Brain microvascular endothelial cell (primary cell): ENCODE measurements at regions not wholly inside any gene's neighbourhood (a gene's known extent, or its start where the extent isn't known, plus 50 kb on each side); places are given as distances from the start of the nearest gene placed in this dataset.
"Not testable (repeated sequence)": the region's sequence is repeated elsewhere in the genome, so short reads cannot be mapped to it uniquely, and the experiment has no call there.

Experiments used
- DNase-seq: peaks from one replicate; pipeline ENCODE4 v3.0.0-alpha.2; 2020
- H3K27ac ChIP-seq: fragments of 250-450 bp; sonication (Bioruptor Pico); 2 replicates; pipeline ENCODE4 v1.5.1; 2020; ENCODE audit warnings: mild to moderate bottlenecking, moderate library complexity
- H3K27me3 ChIP-seq: fragments of 250-450 bp; sonication (Bioruptor Pico); replicated peaks from 2 replicates; pipeline ENCODE4 v1.5.1; 2020; ENCODE audit warnings: mild to moderate bottlenecking
- H3K36me3 ChIP-seq: fragments of 250-450 bp; sonication (Bioruptor Pico); replicated peaks from 2 replicates; pipeline ENCODE4 v1.5.1; 2020; ENCODE audit warnings: mild to moderate bottlenecking
- H3K4me3 ChIP-seq: 2 replicates; pipeline ENCODE4 v1.5.1; 2011; ENCODE audit warnings: low read depth, mild to moderate bottlenecking, control low read depth, low read length, moderate library complexity
- in situ Hi-C: cut with HindIII; loops from 2 replicates; pipeline ENCODE4 v1.10.0; 2017; ENCODE audit warnings: low sequenced_read_pairs, low pct_ligation_motif_present
- TF ChIP-seq, protein P1 (sequence below): IDR thresholded peaks from 2 replicates; pipeline ENCODE4 v1.5.1; 2011; ENCODE audit warnings: low read depth, mild to moderate bottlenecking, moderate library complexity, low read length, control low read depth, inconsistent platforms; ENCODE audit errors: missing control alignments

DNA sequence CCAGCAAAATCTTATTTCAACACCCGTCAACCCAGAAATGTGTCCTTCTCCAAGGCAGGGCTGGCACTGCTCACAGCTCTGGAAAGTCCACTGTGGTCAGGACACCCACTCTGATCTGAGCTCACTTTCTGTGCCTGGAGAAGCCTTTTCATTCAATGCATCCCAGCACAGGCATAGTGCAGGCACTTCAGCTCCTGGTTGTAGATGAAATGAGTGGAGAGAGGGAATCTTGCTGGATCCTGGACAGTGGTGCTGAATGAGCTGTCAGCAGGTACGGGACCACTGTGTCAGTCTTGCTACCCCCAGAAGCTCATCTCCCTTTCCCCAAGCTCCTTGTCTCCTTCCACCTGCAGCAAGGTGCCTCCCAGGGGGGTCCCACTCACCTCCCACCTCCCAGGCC lies 86.1 kb upstream of the SALL1 start:
- no peak for DNase-seq
- Histone ChIP-seq H3K27ac (no peak overlapping the region), H3K27me3 (no peaks in the 10 kb centered on the region), H3K36me3 (no peaks in the 10 kb centered on the region), H3K4me3 (no peak overlapping the region)
- TF ChIP-seq, protein P1, sequence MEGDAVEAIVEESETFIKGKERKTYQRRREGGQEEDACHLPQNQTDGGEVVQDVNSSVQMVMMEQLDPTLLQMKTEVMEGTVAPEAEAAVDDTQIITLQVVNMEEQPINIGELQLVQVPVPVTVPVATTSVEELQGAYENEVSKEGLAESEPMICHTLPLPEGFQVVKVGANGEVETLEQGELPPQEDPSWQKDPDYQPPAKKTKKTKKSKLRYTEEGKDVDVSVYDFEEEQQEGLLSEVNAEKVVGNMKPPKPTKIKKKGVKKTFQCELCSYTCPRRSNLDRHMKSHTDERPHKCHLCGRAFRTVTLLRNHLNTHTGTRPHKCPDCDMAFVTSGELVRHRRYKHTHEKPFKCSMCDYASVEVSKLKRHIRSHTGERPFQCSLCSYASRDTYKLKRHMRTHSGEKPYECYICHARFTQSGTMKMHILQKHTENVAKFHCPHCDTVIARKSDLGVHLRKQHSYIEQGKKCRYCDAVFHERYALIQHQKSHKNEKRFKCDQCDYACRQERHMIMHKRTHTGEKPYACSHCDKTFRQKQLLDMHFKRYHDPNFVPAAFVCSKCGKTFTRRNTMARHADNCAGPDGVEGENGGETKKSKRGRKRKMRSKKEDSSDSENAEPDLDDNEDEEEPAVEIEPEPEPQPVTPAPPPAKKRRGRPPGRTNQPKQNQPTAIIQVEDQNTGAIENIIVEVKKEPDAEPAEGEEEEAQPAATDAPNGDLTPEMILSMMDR, result no peak
- in situ Hi-C loops, result no loop called here

DNA sequence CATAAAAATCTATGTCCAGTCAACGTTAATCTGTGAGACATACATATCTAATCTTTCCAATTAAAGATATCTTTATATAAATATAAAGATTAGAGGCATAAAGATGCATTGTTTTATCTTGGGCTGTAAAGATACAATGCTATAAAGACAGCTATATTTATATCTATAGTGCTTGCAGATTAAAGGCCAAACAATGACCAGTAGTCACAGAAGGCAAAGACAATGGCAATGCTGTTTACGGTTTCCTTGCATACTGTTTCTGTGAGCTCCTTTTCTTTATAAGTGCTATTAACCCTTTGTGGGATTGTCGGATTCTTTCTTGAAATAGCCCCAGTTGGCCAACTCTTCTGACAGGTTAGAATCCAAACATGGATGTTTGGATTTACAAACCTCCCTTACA lies 85.5 kb upstream of the SALL1 start:
- no peak for DNase-seq
- H3K36me3 ChIP-seq, result no peaks in the 10 kb centered on the region
- in situ Hi-C loops, result no loop called here
- H3K4me3 ChIP-seq, result no peak overlapping the region
- TF ChIP-seq, protein P1, result no peak
- no peaks in the 10 kb centered on the region for H3K27me3 ChIP-seq
- no peak overlapping the region for H3K27ac ChIP-seq

DNA sequence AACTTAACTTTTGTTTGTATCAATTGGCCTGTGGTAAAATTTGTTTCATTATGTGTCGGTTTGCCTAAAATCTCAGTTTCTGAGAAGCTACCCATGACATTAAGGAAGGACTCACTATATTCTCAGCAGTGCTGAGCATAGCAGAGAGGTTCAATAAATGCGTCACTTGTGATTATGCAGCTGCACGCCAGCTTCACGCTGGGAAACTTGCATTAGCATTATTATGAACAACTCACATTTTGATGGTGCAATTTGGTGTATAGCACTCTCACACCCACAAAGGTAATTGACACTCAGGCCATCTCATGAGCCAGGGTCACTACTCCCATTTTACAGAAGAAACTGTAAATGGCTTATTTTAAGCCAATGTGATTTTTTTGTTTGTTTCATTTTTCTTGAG lies 80.6 kb upstream of the SALL1 start:
- Histone ChIP-seq H3K36me3 (no peaks in the 10 kb centered on the region), H3K27me3 (no peaks in the 10 kb centered on the region), H3K27ac (no peak overlapping the region), H3K4me3 (no peak overlapping the region)
- TF ChIP-seq, protein P1, result no peak
- in situ Hi-C loops, result no loop called here
- no peak for DNase-seq

DNA sequence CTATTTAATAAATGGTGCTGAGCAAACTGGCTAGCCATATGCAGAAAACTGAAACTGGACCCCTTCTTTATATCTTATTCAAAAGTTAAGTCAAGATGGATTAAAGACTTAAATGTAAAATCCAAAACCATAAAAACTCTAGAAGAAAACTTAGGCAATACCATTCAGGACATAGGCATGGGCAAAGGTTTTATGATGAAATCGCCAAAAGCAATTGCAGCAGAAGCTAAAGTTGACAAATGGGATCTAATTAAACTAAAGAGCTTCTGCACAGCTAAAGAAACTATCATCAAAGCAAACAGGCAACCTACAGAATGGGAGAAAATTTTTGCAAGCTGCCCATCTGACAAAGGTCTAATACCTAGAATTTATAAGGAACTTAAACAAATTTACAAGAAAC lies 79.0 kb upstream of the SALL1 start:
- H3K27me3 ChIP-seq, H3K36me3 ChIP-seq, H3K4me3 ChIP-seq, DNase-seq, H3K27ac ChIP-seq, in situ Hi-C loops: not testable (repeated sequence)

DNA sequence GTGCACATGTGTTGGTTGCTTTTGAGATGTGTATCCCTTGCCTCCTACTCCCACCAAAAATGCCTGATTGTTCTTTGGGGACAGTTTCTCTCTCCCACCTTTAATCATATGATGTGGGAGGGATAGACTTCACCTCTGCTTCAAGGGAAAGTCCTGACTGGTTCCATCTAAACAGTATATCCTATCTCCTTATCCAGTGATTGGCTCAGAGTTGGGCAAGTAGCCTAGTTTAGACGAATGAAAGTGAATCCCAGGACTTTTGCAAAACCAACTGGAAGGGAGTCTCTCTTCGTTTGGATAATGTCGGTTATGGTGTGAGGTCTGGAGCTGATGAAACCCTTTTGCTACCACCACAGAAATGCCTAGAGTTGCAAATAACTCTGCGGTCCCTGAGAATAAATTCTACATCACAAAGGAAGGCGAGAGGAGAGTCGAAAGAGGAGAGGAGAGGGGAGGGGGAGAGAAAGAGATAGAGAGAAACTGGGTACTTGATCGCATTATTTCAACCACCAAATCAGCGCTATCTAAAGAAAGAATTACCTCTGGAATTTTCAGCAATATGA lies 77.1 kb upstream of the SALL1 start:
- Histone ChIP-seq H3K36me3 (no peaks in the 10 kb centered on the region), H3K4me3 (no peak overlapping the region), H3K27me3 (no peaks in the 10 kb centered on the region), H3K27ac (no peak overlapping the region)
- TF ChIP-seq, protein P1, result no peak
- DNase-seq, result no peak
- in situ Hi-C loops, result no loop called here

DNA sequence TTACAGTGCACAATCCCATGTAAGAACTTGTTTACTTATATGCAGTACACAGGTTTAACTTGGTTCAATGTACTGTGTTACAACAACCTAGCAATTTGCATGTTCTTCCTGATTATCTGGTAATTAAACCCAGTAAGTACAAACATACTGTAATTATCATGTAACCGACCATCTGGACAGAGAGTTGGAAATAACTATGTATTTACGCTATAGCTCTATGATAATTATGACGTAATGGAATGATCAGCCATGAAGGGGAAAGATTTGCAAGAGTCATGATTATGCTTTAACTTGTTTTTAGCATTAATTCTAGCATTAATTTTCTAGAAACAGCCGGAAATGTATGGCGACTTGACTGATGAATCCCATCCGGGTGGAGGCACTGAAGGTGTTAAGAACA lies 74.8 kb upstream of the SALL1 start:
- in situ Hi-C loops, result no loop called here
- no peak for DNase-seq
- TF ChIP-seq, protein P1, result no peak

More for the DNA sequence above, 74.8 kb upstream of the SALL1 start:
- Histone ChIP-seq H3K36me3 (no peaks in the 10 kb centered on the region), H3K27ac (no peak overlapping the region), H3K4me3 (no peak overlapping the region), H3K27me3 (no peaks in the 10 kb centered on the region)
